Panc1 (cell line): ENCODE measurements at regions not wholly inside any gene's neighbourhood (a gene's known extent, or its start where the extent isn't known, plus 50 kb on each side); places are given as distances from the start of the nearest gene placed in this dataset.

Experiments
- ATAC-seq: fragments of 200-7000 bp; cut with Tn5 transposase; 2 replicates; pipeline ENCODE4 v1.9.1; 2020; ENCODE audit warnings: mild to moderate bottlenecking, moderate library complexity
- BruUV-seq: library from RNA; stranded (reverse); fragments of 400-500 nt; replicated peaks from 2 replicates; lab custom pipeline; 2021; lab: Mats Ljungman, UMichigan
- CTCF ChIA-PET: fragments of 300-600 bp; sonication (Branson Sonifier 250); formaldehyde crosslinking; loops from one replicate; lab custom pipeline; 2022; ENCODE audit warnings: antibody characterized with exemption; lab: Charles Lee
- POLR2A ChIA-PET: fragments of 300-600 bp; sonication (Branson Sonifier 250); formaldehyde crosslinking; loops from one replicate; lab custom pipeline; 2022; ENCODE audit warnings: antibody characterized with exemption; lab: Charles Lee
- DNase-seq: peaks from one replicate; pipeline ENCODE4 v3.0.0-alpha.2; 2010; ENCODE audit warnings: low read depth, low spot score
- H3K27ac ChIP-seq: 2 replicates; pipeline ENCODE4 v1.5.1; 2011; ENCODE audit warnings: mild to moderate bottlenecking, low read length, inconsistent platforms
- H3K27me3 ChIP-seq: fragments of 200-500 bp; sonication (Bioruptor generic); 2 replicates; pipeline ENCODE4 v1.6.0; 2014; ENCODE audit warnings: low read length, inconsistent platforms; ENCODE audit not compliant: control insufficient read depth, insufficient read depth
- H3K36me3 ChIP-seq: fragments of 200-500 bp; sonication (Bioruptor generic); 2 replicates; pipeline ENCODE4 v1.5.1; 2014; ENCODE audit warnings: inconsistent platforms, mild to moderate bottlenecking, low read length, moderate library complexity; ENCODE audit not compliant: control insufficient read depth, insufficient read depth
- H3K4me1 ChIP-seq: 2 replicates; pipeline ENCODE4 v1.5.1; 2011; ENCODE audit warnings: inconsistent platforms, mild to moderate bottlenecking, low read length, moderate library complexity; ENCODE audit not compliant: control insufficient read depth, insufficient read depth
- H3K4me3 ChIP-seq, 2 experiments: 2 replicates each; pipeline ENCODE4 v1.5.1; 2011 to 2012; ENCODE audit warnings: low read depth in 2 of 2, low read length in 2 of 2, mild to moderate bottlenecking in 2 of 2, inconsistent platforms in 1 of 2, moderate library complexity in 1 of 2
- H3K9me3 ChIP-seq: fragments of 200-500 bp; sonication (Bioruptor generic); 2 replicates; pipeline ENCODE4 v1.5.1; 2014; ENCODE audit warnings: low read depth, mild to moderate bottlenecking, inconsistent platforms, low read length, moderate library complexity; ENCODE audit not compliant: control insufficient read depth, insufficient read depth
- CTCF ChIP-seq: fragments of 450-650 bp; IDR thresholded peaks from 2 replicates; pipeline ENCODE4 v1.5.1; 2017; ENCODE audit warnings: mild to moderate bottlenecking
- POLR2AphosphoS5 ChIP-seq: IDR thresholded peaks from 2 replicates; pipeline ENCODE4 v1.6.1; 2012; ENCODE audit warnings: mild to moderate bottlenecking, low read depth, low read length, moderate library complexity
- REST ChIP-seq, 2 experiments: IDR thresholded peaks; 2 replicates each; pipeline ENCODE4 v1.6.1; 2011 to 2012; ENCODE audit warnings: low read depth in 2 of 2, control low read depth in 1 of 2, low read length in 1 of 2, mild to moderate bottlenecking in 1 of 2, moderate library complexity in 1 of 2; ENCODE audit not compliant: insufficient read depth in 1 of 2
- SIN3A ChIP-seq: IDR thresholded peaks from 2 replicates; pipeline ENCODE4 v1.6.1; 2012; ENCODE audit warnings: low read depth, mild to moderate bottlenecking, low read length, moderate library complexity, borderline replicate concordance; ENCODE audit not compliant: insufficient read depth
- TCF7L2 ChIP-seq: IDR thresholded peaks from 2 replicates; pipeline ENCODE4 v1.6.1; 2011; ENCODE audit warnings: mild to moderate bottlenecking, low read depth, low read length, inconsistent platforms
- in situ Hi-C: cut with HindIII; loops from 2 replicates; pipeline ENCODE4 v1.10.0; 2016; ENCODE audit warnings: low sequenced_read_pairs, low pct_unique_long_range_greater_than_20kb
- intact Hi-C: fragments of 100-400 bp; cut with micrococcal nuclease; formaldehyde crosslinking; loops from one replicate; pipeline ENCODE4 v1.10.0; 2022; ENCODE audit not compliant: unreplicated experiment

DNA sequence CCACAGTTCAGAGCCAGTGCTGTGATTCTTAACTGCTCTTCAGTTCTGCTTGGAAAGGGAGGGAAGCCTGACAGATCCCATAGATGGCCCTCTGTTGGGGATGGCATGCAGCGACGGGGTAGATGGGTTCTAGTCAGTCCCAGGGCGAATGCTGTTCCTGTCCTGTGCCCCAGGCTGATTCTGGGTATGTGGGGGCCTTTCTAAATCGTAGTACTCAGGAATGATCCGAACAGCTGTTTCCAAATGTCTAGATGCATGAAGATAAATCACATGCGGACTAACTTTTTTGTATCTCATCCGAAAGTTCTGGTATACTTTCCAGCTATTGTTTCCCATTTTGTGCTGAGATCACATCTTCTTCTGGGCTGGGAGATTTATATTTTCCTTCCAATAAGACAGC, 186.0 kb upstream of the MKI67 start:
- ATAC-seq (no peak), DNase-seq (no peak)
- Histone ChIP-seq H3K27me3 (peaks cover 7% of the 10 kb centered on the region), H3K36me3 (no peaks in the 10 kb centered on the region), H3K9me3 (no peaks in the 10 kb centered on the region), H3K4me3 (no peak overlapping the region), H3K27ac (no peak overlapping the region), H3K4me1 (no peaks in the 10 kb centered on the region)
- BruUV-seq, result no TSS peak
- TF ChIP-seq CTCF (no peak), TCF7L2 (no peak), REST (IDR thresholded peaks at IDR 0.05; ENCODE audit: insufficient read depth in 1 of 2, low read depth in 2 of 2, low read length in 1 of 2) (no peak), POLR2AphosphoS5 (no peak), SIN3A (no peak)
- CTCF ChIA-PET, result no interaction called here
- POLR2A ChIA-PET, result no interaction called here
- in situ Hi-C loops, result no loop called here
- intact Hi-C loops, result no loop called here

- H3K27me3 ChIP-seq, result peaks cover 11% of the 10 kb centered on the region
- H3K4me1 ChIP-seq, result no peaks in the 10 kb centered on the region
- H3K4me3 ChIP-seq, result no peak overlapping the region
- H3K36me3 ChIP-seq, result no peaks in the 10 kb centered on the region
- in situ Hi-C loops (no loop called here), intact Hi-C loops (no loop called here)
- H3K9me3 ChIP-seq, result no peaks in the 10 kb centered on the region
- TF ChIP-seq REST (IDR thresholded peaks at IDR 0.05; ENCODE audit: insufficient read depth in 1 of 2, low read depth in 2 of 2, low read length in 1 of 2) (no peak), POLR2AphosphoS5 (no peak), CTCF (no peak), SIN3A (no peak), TCF7L2 (no peak)
- ChIA-PET CTCF (no interaction called here), POLR2A (no interaction called here)
- DNase-seq (no peak), ATAC-seq (no peak)
- no TSS peak for BruUV-seq
- no peak overlapping the region for H3K27ac ChIP-seq
Observed at GRCh38 chr10:128314686-128315085, 188.5 kb upstream of the MKI67 start.
